Transverse colon (tissue), 3 donors: ENCODE measurements at regions not wholly inside any gene's neighbourhood (a gene's known extent, or its start where the extent isn't known, plus 50 kb on each side); places are given as distances from the start of the nearest gene placed in this dataset.

Experiments
- EP300 ChIP-seq: sonication (generic); formaldehyde crosslinking; IDR thresholded peaks from one replicate; pipeline ENCODE4 v1.6.1; 2017; ENCODE audit warnings: antibody characterized with exemption, low read depth
- POLR2A ChIP-seq: fragments of 450-650 bp; IDR thresholded peaks from one replicate; pipeline ENCODE4 v1.6.1; 2016; ENCODE audit warnings: antibody characterized with exemption, mild to moderate bottlenecking, moderate library complexity
- POLR2AphosphoS5 ChIP-seq, 3 donors: sonication (generic); formaldehyde crosslinking; IDR thresholded peaks; one replicate each; pipeline ENCODE4 v1.6.1; 2016; ENCODE audit warnings: antibody characterized with exemption in 3 of 3

DNA sequence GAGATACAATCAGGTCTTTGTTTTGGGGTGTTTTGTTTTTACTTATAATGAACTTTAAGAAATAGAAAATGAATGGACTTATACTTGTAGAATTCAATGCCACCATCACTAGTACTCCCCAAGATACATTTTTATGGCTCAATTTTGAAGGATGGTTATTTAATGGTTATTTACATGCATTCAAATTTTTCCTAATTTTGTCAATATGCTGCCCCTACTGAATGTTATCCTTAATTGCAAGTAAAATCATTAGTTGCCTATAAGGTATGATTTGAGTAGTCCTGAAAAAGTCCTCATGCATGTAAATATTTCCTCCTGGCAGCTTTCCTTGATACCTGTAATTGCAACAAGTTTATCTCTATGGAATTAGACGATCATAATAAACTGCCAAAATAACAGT is 391.2 kb downstream of the BCAT1 start:
- TF ChIP-seq EP300 = no peak
- no peak for TF ChIP-seq POLR2A
- no peak for TF ChIP-seq POLR2AphosphoS5 (IDR thresholded peaks at IDR 0.05)
